ENCODE measurements at regions not wholly inside any gene's neighbourhood (a gene's known extent, or its start where the extent isn't known, plus 50 kb on each side); places are given as distances from the start of the nearest gene placed in this dataset.
A peak's percentile ranks its signal among the peaks of the same experiment; 100 is the strongest.

- ChIA-PET POLR2A (ENCODE audit: partially characterized antibody) (no interaction called here), CTCF (ENCODE audit: partially characterized antibody) (interaction anchor here (0.6 to 1.9 kb wide), 10 partner anchors 9 to 137 kb away, joined by 3 to 9 read pairs (median 4); no protein-coding TSS in a partner anchor)
- no peaks in the 10 kb centered on the region for H3K79me1 ChIP-seq (ENCODE audit: low read depth, low read length)
- H3K4ac ChIP-seq (replicated peaks; ENCODE audit: insufficient read length, low read depth, low read length), result no peak overlapping the region
- H2AK5ac ChIP-seq (ENCODE audit: low read depth, low read length), result no peak overlapping the region
- no peak overlapping the region for H2BK20ac ChIP-seq (ENCODE audit: low read length)
- no peaks in the 10 kb centered on the region for H3K23me2 ChIP-seq (ENCODE audit: low read depth, low read length)
- no peak for FAIRE-seq
- H2BK5ac ChIP-seq (ENCODE audit: low read depth, low read length), result no peak overlapping the region
- no peak overlapping the region for H3K18ac ChIP-seq (ENCODE audit: extremely low read depth, low read length)
- H4K5ac ChIP-seq (ENCODE audit: insufficient read length, low read depth, low read length), result no peak overlapping the region
- 89% methylated on average over 7 of the region's 7 CpGs; no CpG with 5 or more reads in 1 of the 2 experiments for WGBS, 2 experiments (ENCODE audit: extremely low coverage in 1 of 2, insufficient coverage in 1 of 2, insufficient read length in 1 of 2, insufficient replicate concordance in 2 of 2, low coverage in 1 of 2, low lambda C conversion rate in 2 of 2, missing lambda C conversion rate in 1 of 2)
- H3K14ac ChIP-seq (ENCODE audit: insufficient read length), result no peak overlapping the region
- no peak overlapping the region for H3K56ac ChIP-seq (replicated peaks; ENCODE audit: insufficient read length, low read depth, low read length)
- peaks cover 0 to 7% (median 1%) of the 10 kb centered on the region in 4 experiments; a peak in 4 of 7 replicates for H3K4me1 ChIP-seq (replicated peaks in 1 of 4; ENCODE audit: control insufficient read depth in 3 of 4, insufficient read depth in 4 of 4, low read length in 3 of 4)
- no peaks in the 10 kb centered on the region for H3K27me3 ChIP-seq (replicated peaks in 1 of 4; ENCODE audit: control insufficient read depth in 3 of 4, extremely low read depth in 1 of 4, insufficient read depth in 3 of 4, low read length in 3 of 4)
- no peaks in the 10 kb centered on the region for H4K20me1 ChIP-seq (replicated peaks in 1 of 2; ENCODE audit: control insufficient read depth in 1 of 2, insufficient read depth in 2 of 2, low read length in 2 of 2)
- no peak overlapping the region for H3K4me3 ChIP-seq (ENCODE audit: extremely low read depth in 1 of 4, insufficient read depth in 2 of 4, low read depth in 3 of 4, low read length in 4 of 4)
- no peak overlapping the region for H2AFZ ChIP-seq (ENCODE audit: low read length)
- H2BK15ac ChIP-seq (ENCODE audit: low read length), result 0 out of 2 replicates have a peak overlapping the region, but pooled peaks have one; percentile 46
- no peak overlapping the region for H3K9ac ChIP-seq (replicated peaks in 1 of 4; ENCODE audit: extremely low read depth in 1 of 4, low read depth in 3 of 4, low read length in 3 of 4)
- H4K8ac ChIP-seq (ENCODE audit: extremely low read depth, insufficient read depth, low read length), result no peak overlapping the region; the same call in 1 of the 2 replicates
- DNase-seq (ENCODE audit: low read depth in 1 of 2, low spot score in 2 of 2), result no peak
- no peak overlapping the region for H3K4me2 ChIP-seq (ENCODE audit: insufficient read depth in 1 of 2, low read depth in 2 of 2, low read length in 2 of 2)
- no peak overlapping the region for H3K23ac ChIP-seq (ENCODE audit: insufficient read length)
- H2BK120ac ChIP-seq (replicated peaks; ENCODE audit: low read depth, low read length), result no peak overlapping the region
- no peaks in the 10 kb centered on the region for H3K36me3 ChIP-seq (ENCODE audit: control insufficient read depth in 2 of 4, insufficient read depth in 4 of 4, low read length in 3 of 4)
- no peaks in the 10 kb centered on the region for H3K79me2 ChIP-seq (ENCODE audit: control insufficient read depth in 1 of 2, insufficient read depth in 2 of 2, low read length in 2 of 2)
- no peaks in the 10 kb centered on the region for H3K9me3 ChIP-seq (ENCODE audit: insufficient read depth in 2 of 2, low read depth in 1 of 2, low read length in 1 of 2)
- TF ChIP-seq TBP (IDR thresholded peaks at IDR 0.05; ENCODE audit: low read depth, low read length) (no peak), ATF2 (IDR thresholded peaks at IDR 0.05; ENCODE audit: low read length) (no peak), MAFK (IDR thresholded peaks at IDR 0.05; ENCODE audit: low read depth, low read length) (no peak), BACH1 (IDR thresholded peaks at IDR 0.05; ENCODE audit: low read length) (no peak), CTBP2 (IDR thresholded peaks at IDR 0.05; ENCODE audit: borderline replicate concordance, insufficient read depth, insufficient read length, low read length) (no peak), EZH2 (IDR thresholded peaks at IDR 0.05; ENCODE audit: low read depth, low read length, severe bottlenecking) (no peak)
- no peak overlapping the region for H3K27ac ChIP-seq (ENCODE audit: low read depth, low read length)
- H2BK12ac ChIP-seq (ENCODE audit: low read depth, low read length), result no peak overlapping the region
- peak overlapping the region; percentile 23 for H4K91ac ChIP-seq (replicated peaks; ENCODE audit: insufficient read length, low read length)
Measured at GRCh38 chr15:70214941-70215635, 117.4 kb upstream of the TLE3 start.

Measured in H1 (cell line).